ENCODE measurements at regions not wholly inside any gene's neighbourhood (a gene's known extent, or its start where the extent isn't known, plus 50 kb on each side); places are given as distances from the start of the nearest gene placed in this dataset.
"Not testable (repeated sequence)": the region's sequence is repeated elsewhere in the genome, so short reads cannot be mapped to it uniquely, and the experiment has no call there.

- ATAC-seq: no peak
- H3K9me3 ChIP-seq (ENCODE audit: control insufficient read depth, insufficient read depth, low read length): peaks cover 14% of the 10 kb centered on the region
- Mint-ChIP-seq H3K4me1 (peaks cover 12 to 22% of the 10 kb centered on the region in 2 donors), H3K4me3 (no peak overlapping the region), H3K27ac (no peak overlapping the region), H3K36me3 (peaks cover 18% of the 10 kb centered on the region), H3K27me3 (ENCODE audit: low read depth in 2 of 2) (peaks cover 7 to 15% of the 10 kb centered on the region in 2 donors), H3K9me3 (peaks cover 6 to 12% of the 10 kb centered on the region in 2 donors)
- no peak overlapping the region for H3K27ac ChIP-seq (ENCODE audit: low read length)
- H3K4me3 ChIP-seq (ENCODE audit: low read length): no peak overlapping the region
- intact Hi-C loops (cut with micrococcal nuclease): no loop called here
- no peaks in the 10 kb centered on the region for H3K36me3 ChIP-seq (ENCODE audit: control insufficient read depth, insufficient read depth, low read length)
- TF ChIP-seq CTCF (IDR thresholded peaks at IDR 0.05): no peak
- peaks cover 8% of the 10 kb centered on the region for H3K4me1 ChIP-seq (ENCODE audit: control insufficient read depth, insufficient read depth, low read length)
- no peak for DNase-seq
- WGBS (ENCODE audit: insufficient coverage): 92% methylated on average over 2 of the region's 2 CpGs
- H3K27me3 ChIP-seq (ENCODE audit: control insufficient read depth, insufficient read depth, low read length): no peaks in the 10 kb centered on the region
These were observed 75.1 kb upstream of the SPRY4 start for GRCh38 chr5:142399891-142400290.

- 90% methylated on average over 3 of the region's 3 CpGs for WGBS (ENCODE audit: insufficient coverage)
- Mint-ChIP-seq H3K4me1 (peaks cover 12 to 17% of the 10 kb centered on the region in 2 donors), H3K9me3 (peaks cover 6 to 12% of the 10 kb centered on the region in 2 donors), H3K36me3 (peaks cover 18% of the 10 kb centered on the region), H3K27ac (no peak overlapping the region), H3K4me3 (no peak overlapping the region), H3K27me3 (ENCODE audit: low read depth in 2 of 2) (peaks cover under 1 to 8% of the 10 kb centered on the region in 2 donors)
- DNase-seq: no peak
- Histone ChIP-seq H3K36me3 (ENCODE audit: control insufficient read depth, insufficient read depth, low read length) (no peaks in the 10 kb centered on the region), H3K9me3 (ENCODE audit: control insufficient read depth, insufficient read depth, low read length) (peaks cover 14% of the 10 kb centered on the region), H3K4me1 (ENCODE audit: control insufficient read depth, insufficient read depth, low read length) (peaks cover 7% of the 10 kb centered on the region), H3K27me3 (ENCODE audit: control insufficient read depth, insufficient read depth, low read length) (no peaks in the 10 kb centered on the region), H3K4me3 (ENCODE audit: low read length) (no peak overlapping the region), H3K27ac (ENCODE audit: low read length) (no peak overlapping the region)
- ATAC-seq: no peak
- TF ChIP-seq CTCF (IDR thresholded peaks at IDR 0.05): no peak
- intact Hi-C loops (cut with micrococcal nuclease): no loop called here
These were observed 73.9 kb upstream of the SPRY4 start for GRCh38 chr5:142398730-142399055.

- peaks cover 12 to 14% of the 10 kb centered on the region in 2 donors for H3K4me1 Mint-ChIP-seq
- ATAC-seq; H3K4me3 ChIP-seq (ENCODE audit: low read length); H3K27me3 ChIP-seq (ENCODE audit: control insufficient read depth, insufficient read depth, low read length); H3K27me3 Mint-ChIP-seq (ENCODE audit: low read depth in 2 of 2); H3K36me3 ChIP-seq (ENCODE audit: control insufficient read depth, insufficient read depth, low read length); H3K4me1 ChIP-seq (ENCODE audit: control insufficient read depth, insufficient read depth, low read length); intact Hi-C loops (cut with micrococcal nuclease); H3K27ac Mint-ChIP-seq; DNase-seq; H3K4me3 Mint-ChIP-seq; H3K27ac ChIP-seq (ENCODE audit: low read length): not testable (repeated sequence)
- 95% methylated on average over 13 of the region's 13 CpGs for WGBS (ENCODE audit: insufficient coverage)
- H3K36me3 Mint-ChIP-seq: peaks cover 18% of the 10 kb centered on the region
- peaks cover 6 to 12% of the 10 kb centered on the region in 2 donors for H3K9me3 Mint-ChIP-seq
- H3K9me3 ChIP-seq (ENCODE audit: control insufficient read depth, insufficient read depth, low read length): peaks cover 14% of the 10 kb centered on the region
These were observed 73.3 kb upstream of the SPRY4 start for GRCh38 chr5:142398011-142398729.

- Mint-ChIP-seq H3K27me3 (ENCODE audit: low read depth in 2 of 2) (peaks cover 0 to 5% of the 10 kb centered on the region in 2 donors), H3K9me3 (peaks cover 6 to 12% of the 10 kb centered on the region in 2 donors), H3K36me3 (peaks cover 18% of the 10 kb centered on the region), H3K4me3 (no peak overlapping the region), H3K4me1 (peaks cover 7 to 9% of the 10 kb centered on the region in 2 donors), H3K27ac (no peak overlapping the region)
- Histone ChIP-seq H3K9me3 (ENCODE audit: control insufficient read depth, insufficient read depth, low read length) (peaks cover 14% of the 10 kb centered on the region), H3K27me3 (ENCODE audit: control insufficient read depth, insufficient read depth, low read length) (no peaks in the 10 kb centered on the region), H3K4me3 (ENCODE audit: low read length) (no peak overlapping the region), H3K27ac (ENCODE audit: low read length) (no peak overlapping the region), H3K4me1 (ENCODE audit: control insufficient read depth, insufficient read depth, low read length) (no peaks in the 10 kb centered on the region), H3K36me3 (ENCODE audit: control insufficient read depth, insufficient read depth, low read length) (no peaks in the 10 kb centered on the region)
- 95% methylated on average over 3 of the region's 3 CpGs for WGBS (ENCODE audit: insufficient coverage)
- DNase-seq (no peak), ATAC-seq (no peak)
- intact Hi-C loops (cut with micrococcal nuclease): no loop called here
- no peak for TF ChIP-seq CTCF (IDR thresholded peaks at IDR 0.05)
These were observed 72.4 kb upstream of the SPRY4 start for GRCh38 chr5:142397178-142397577.

Data from natural killer cell (primary cell).